Activated CD4-positive, CD25-positive, alpha-beta regulatory T cell treated with anti-CD3 and anti-CD28 coated beads, Interleukin-2, amount 50 U/mL, for 24 hours (primary cell): ENCODE measurements at regions not wholly inside any gene's neighbourhood (a gene's known extent, or its start where the extent isn't known, plus 50 kb on each side); places are given as distances from the start of the nearest gene placed in this dataset.
A peak's percentile ranks its signal among the peaks of the same experiment; 100 is the strongest.

Source experiments
- ATAC-seq, 2 donors: fragments of 150-1000 bp; cut with Tn5 transposase; one replicate each; pipeline ENCODE4 v1.10.0; 2021; ENCODE audit warnings: mild to moderate bottlenecking in 1 of 2, moderate library complexity in 1 of 2

GRCh38 chr12:53838978-53839377 lies 87.2 kb upstream of the CISTR start:
- no peak for ATAC-seq

- no peak for ATAC-seq
Observed at GRCh38 chr12:53840316-53840715, 88.5 kb upstream of the CISTR start.

- no peak for ATAC-seq
Observed at GRCh38 chr12:53842686-53843085, 90.9 kb upstream of the CISTR start.

GRCh38 chr12:53843545-53843944 lies 91.8 kb upstream of the CISTR start:
- ATAC-seq = no peak

GRCh38 chr12:53844994-53845844 lies 93.4 kb upstream of the HOXC13 start:
- no peak for ATAC-seq

- ATAC-seq = no peak
Observed at GRCh38 chr12:53845932-53846331, 92.7 kb upstream of the HOXC13 start.

GRCh38 chr12:53849113-53849512 lies 89.5 kb upstream of the HOXC13 start:
- ATAC-seq = no peak

- ATAC-seq = no peak
Observed at GRCh38 chr12:53849656-53850055, 89.0 kb upstream of the HOXC13 start.

GRCh38 chr12:53852061-53852460 lies 86.6 kb upstream of the HOXC13 start:
- ATAC-seq = no peak

GRCh38 chr12:53852992-53853391 lies 85.6 kb upstream of the HOXC13 start:
- no peak for ATAC-seq

GRCh38 chr12:53854701-53855316 lies 83.8 kb upstream of the HOXC13 start:
- no peak for ATAC-seq

- no peak for ATAC-seq
Observed at GRCh38 chr12:53856132-53856531, 82.5 kb upstream of the HOXC13 start.

GRCh38 chr12:53857666-53858065 lies 81.0 kb upstream of the HOXC13 start:
- no peak for ATAC-seq

- ATAC-seq = no peak
Observed at GRCh38 chr12:53860426-53861345, 77.9 kb upstream of the HOXC13 start.

- ATAC-seq = no peak
Observed at GRCh38 chr12:53862206-53862605, 76.4 kb upstream of the HOXC13 start.

- no peak for ATAC-seq
Observed at GRCh38 chr12:53862831-53863230, 75.8 kb upstream of the HOXC13 start.

GRCh38 chr12:53866727-53867126 lies 71.9 kb upstream of the HOXC13 start:
- no peak for ATAC-seq

- peak in 1 of 2 donors; percentile 20 for ATAC-seq
Observed at GRCh38 chr12:53867216-53868012, 71.2 kb upstream of the HOXC13 start.

- no peak for ATAC-seq
Observed at GRCh38 chr12:53868511-53868986, 70.1 kb upstream of the HOXC13 start.

GRCh38 chr12:53869500-53869899 lies 69.1 kb upstream of the HOXC13 start:
- no peak for ATAC-seq

- ATAC-seq = no peak
Observed at GRCh38 chr12:53870117-53870516, 68.5 kb upstream of the HOXC13 start.

GRCh38 chr12:53871367-53871766 lies 67.3 kb upstream of the HOXC13 start:
- ATAC-seq = no peak
